Spleen (tissue), 7 donors: ENCODE measurements at regions not wholly inside any gene's neighbourhood (a gene's known extent, or its start where the extent isn't known, plus 50 kb on each side); places are given as distances from the start of the nearest gene placed in this dataset.

Source experiments
- CTCF ChIP-seq, 11 experiments: fragments of 200-600 bp in 7 of 11; fragments of 450-650 bp in 4 of 11; sonication (generic) in 4 of 11; IDR thresholded peaks in 8 of 11; conservative IDR thresholded peaks in 3 of 11; 1 replicate in 7 of 11; 2 replicates in 4 of 11; pipeline versions ENCODE4 v1.4.0 to v1.8.0; 2016 to 2021; ENCODE audit warnings: antibody characterized with exemption in 11 of 11, inconsistent platforms in 4 of 11, mild to moderate bottlenecking in 1 of 11
- POLR2AphosphoS5 ChIP-seq, 3 donors: sonication (generic); formaldehyde crosslinking; IDR thresholded peaks; one replicate each; pipeline ENCODE4 v1.5.1; 2017; ENCODE audit warnings: antibody characterized with exemption in 3 of 3
- donor health status: DM: no; HTN: no; CAD: no; lungs with moderate emphysema.
- donor health status: DM: no; HTN: no; CAD: no.
- donor health status: DM: no; HTN: no; CAD: no.

GRCh38 chr3:59327376-59327808 lies 277.6 kb upstream of the CFAP20DC start:
- TF ChIP-seq CTCF (IDR thresholded peaks at IDR 0.05 in 8 of 11, conservative IDR thresholded peaks at IDR 0.05 in 3 of 11) (no peak), POLR2AphosphoS5 (IDR thresholded peaks at IDR 0.05) (no peak)
